SK-N-SH treated with all-trans-retinoic acid at 6 μM for 48 hours (cell line): ENCODE measurements at regions not wholly inside any gene's neighbourhood (a gene's known extent, or its start where the extent isn't known, plus 50 kb on each side); places are given as distances from the start of the nearest gene placed in this dataset.

Experiments
- ATAC-seq: fragments of 200-7000 bp; cut with Tn5 transposase; 3 replicates; pipeline ENCODE4 v1.9.1; 2020; ENCODE audit warnings: mild to moderate bottlenecking, moderate library complexity
- ARNTL ChIP-seq: fragments of 450-650 bp; formaldehyde crosslinking; IDR thresholded peaks from 2 replicates; pipeline ENCODE4 v1.5.0; 2020; ENCODE audit warnings: low read depth, mild to moderate bottlenecking, moderate library complexity, borderline replicate concordance
- BACH2 ChIP-seq: fragments of 250-450 bp; sonication (Bioruptor Pico); IDR thresholded peaks from 2 replicates; pipeline ENCODE4 v1.9.0; 2021; ENCODE audit warnings: mild to moderate bottlenecking, borderline replicate concordance
- CSDC2 ChIP-seq: fragments of 250-450 bp; sonication (Bioruptor Pico); IDR thresholded peaks from 2 replicates; pipeline ENCODE4 v1.5.0; 2020; ENCODE audit warnings: mild to moderate bottlenecking, moderate library complexity
- CSRNP3 ChIP-seq: fragments of 250-450 bp; sonication (Bioruptor Pico); IDR thresholded peaks from 2 replicates; pipeline ENCODE4 v1.5.1; 2021; ENCODE audit warnings: mild to moderate bottlenecking, moderate library complexity
- ESRRG ChIP-seq: fragments of 250-450 bp; sonication (Bioruptor Pico); IDR thresholded peaks from 2 replicates; pipeline ENCODE4 v1.6.1; 2021; ENCODE audit warnings: mild to moderate bottlenecking
- GLIS3 ChIP-seq: fragments of 250-450 bp; sonication (Bioruptor Pico); IDR thresholded peaks from 2 replicates; pipeline ENCODE4 v1.5.0; 2020; ENCODE audit warnings: mild to moderate bottlenecking, moderate library complexity
- ISL1 ChIP-seq: fragments of 250-450 bp; sonication (Bioruptor Pico); IDR thresholded peaks from 2 replicates; pipeline ENCODE4 v2.1.2; 2022; ENCODE audit warnings: mild to moderate bottlenecking, moderate library complexity
- OSR1 ChIP-seq: fragments of 250-450 bp; sonication (Bioruptor Pico); IDR thresholded peaks from 2 replicates; pipeline ENCODE4 v1.8.0; 2022; ENCODE audit warnings: moderate library complexity, mild to moderate bottlenecking, inconsistent platforms
- PPARA ChIP-seq: fragments of 250-450 bp; sonication (Bioruptor Pico); IDR thresholded peaks from 2 replicates; pipeline ENCODE4 v1.5.0; 2020; ENCODE audit warnings: mild to moderate bottlenecking, borderline replicate concordance
- RARB ChIP-seq: fragments of 250-450 bp; sonication (Bioruptor Pico); IDR thresholded peaks from 2 replicates; pipeline ENCODE4 v1.8.0; 2021; ENCODE audit warnings: mild to moderate bottlenecking, moderate library complexity
- SNAI2 ChIP-seq: fragments of 250-450 bp; sonication (Bioruptor Pico); IDR thresholded peaks from 2 replicates; pipeline ENCODE4 v1.5.0; 2020; ENCODE audit warnings: mild to moderate bottlenecking, moderate library complexity
- TCF4 ChIP-seq: fragments of 250-450 bp; sonication (Bioruptor Pico); IDR thresholded peaks from 2 replicates; pipeline ENCODE4 v1.8.0; 2021; ENCODE audit warnings: mild to moderate bottlenecking, moderate library complexity, borderline replicate concordance
- TOX ChIP-seq: fragments of 250-450 bp; sonication (Bioruptor Pico); IDR thresholded peaks from 2 replicates; pipeline ENCODE4 v1.8.0; 2021; ENCODE audit warnings: mild to moderate bottlenecking, moderate library complexity, borderline replicate concordance
- ZC3H10 ChIP-seq: fragments of 250-450 bp; sonication (Bioruptor Pico); IDR thresholded peaks from 2 replicates; pipeline ENCODE4 v1.5.1; 2021; ENCODE audit warnings: mild to moderate bottlenecking, moderate library complexity
- ZFP3 ChIP-seq: fragments of 250-450 bp; sonication (Bioruptor Pico); IDR thresholded peaks from 2 replicates; pipeline ENCODE4 v1.5.0; 2020; ENCODE audit warnings: mild to moderate bottlenecking, moderate library complexity
- ZFP30 ChIP-seq: fragments of 450-650 bp; formaldehyde crosslinking; IDR thresholded peaks from 2 replicates; pipeline ENCODE4 v1.5.0; 2022; ENCODE audit warnings: mild to moderate bottlenecking, moderate library complexity
- ZNF565 ChIP-seq: fragments of 450-650 bp; formaldehyde crosslinking; conservative IDR thresholded peaks from 2 replicates; pipeline ENCODE4 v1.5.0; 2020; ENCODE audit warnings: low read depth, mild to moderate bottlenecking, moderate library complexity
- ZNF70 ChIP-seq: fragments of 450-650 bp; formaldehyde crosslinking; IDR thresholded peaks from 2 replicates; pipeline ENCODE4 v1.5.0; 2020; ENCODE audit warnings: mild to moderate bottlenecking, moderate library complexity
- ZNF8 ChIP-seq: fragments of 450-650 bp; formaldehyde crosslinking; IDR thresholded peaks from 2 replicates; pipeline ENCODE4 v1.5.0; 2020; ENCODE audit warnings: mild to moderate bottlenecking, moderate library complexity
- TF ChIP-seq, protein P1 (sequence below): fragments of 250-450 bp; sonication (Bioruptor Pico); IDR thresholded peaks from 2 replicates; pipeline ENCODE4 v1.8.0; 2020; ENCODE audit warnings: mild to moderate bottlenecking, moderate library complexity, borderline replicate concordance
- TF ChIP-seq, protein P2 (sequence below): fragments of 250-450 bp; sonication (Bioruptor Pico); IDR thresholded peaks from 2 replicates; pipeline ENCODE4 v1.5.0; 2020; ENCODE audit warnings: mild to moderate bottlenecking, moderate library complexity
- TF ChIP-seq, protein P3 (sequence below): fragments of 250-450 bp; sonication (Bioruptor Pico); IDR thresholded peaks from 2 replicates; pipeline ENCODE4 v1.8.0; 2021; ENCODE audit warnings: low read depth, mild to moderate bottlenecking, moderate library complexity, borderline replicate concordance

GRCh38 chr1:47676311-47677054 is 238.6 kb downstream of the FOXD2 start:
- no peak for ATAC-seq
- TF ChIP-seq GLIS3 (CRISPR knock-in tag) (no peak), TCF4 (no peak), ZNF70 (CRISPR knock-in tag) (no peak), OSR1 (CRISPR knock-in tag) (no peak), RARB (CRISPR knock-in tag) (no peak), ISL1 (CRISPR knock-in tag) (no peak), ZNF565 (CRISPR knock-in tag) (no peak), ARNTL (CRISPR knock-in tag) (no peak), ZFP3 (no peak), PPARA (CRISPR knock-in tag) (no peak), SNAI2 (CRISPR knock-in tag) (no peak), BACH2 (CRISPR knock-in tag) (no peak)
- TF ChIP-seq, protein P1, sequence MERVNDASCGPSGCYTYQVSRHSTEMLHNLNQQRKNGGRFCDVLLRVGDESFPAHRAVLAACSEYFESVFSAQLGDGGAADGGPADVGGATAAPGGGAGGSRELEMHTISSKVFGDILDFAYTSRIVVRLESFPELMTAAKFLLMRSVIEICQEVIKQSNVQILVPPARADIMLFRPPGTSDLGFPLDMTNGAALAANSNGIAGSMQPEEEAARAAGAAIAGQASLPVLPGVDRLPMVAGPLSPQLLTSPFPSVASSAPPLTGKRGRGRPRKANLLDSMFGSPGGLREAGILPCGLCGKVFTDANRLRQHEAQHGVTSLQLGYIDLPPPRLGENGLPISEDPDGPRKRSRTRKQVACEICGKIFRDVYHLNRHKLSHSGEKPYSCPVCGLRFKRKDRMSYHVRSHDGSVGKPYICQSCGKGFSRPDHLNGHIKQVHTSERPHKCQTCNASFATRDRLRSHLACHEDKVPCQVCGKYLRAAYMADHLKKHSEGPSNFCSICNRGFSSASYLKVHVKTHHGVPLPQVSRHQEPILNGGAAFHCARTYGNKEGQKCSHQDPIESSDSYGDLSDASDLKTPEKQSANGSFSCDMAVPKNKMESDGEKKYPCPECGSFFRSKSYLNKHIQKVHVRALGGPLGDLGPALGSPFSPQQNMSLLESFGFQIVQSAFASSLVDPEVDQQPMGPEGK (CRISPR knock-in tag) = no peak

GRCh38 chr1:47677241-47677940 is 239.5 kb downstream of the FOXD2 start:
- no peak for ATAC-seq
- TF ChIP-seq GLIS3 (CRISPR knock-in tag) (no peak), ZNF8 (CRISPR knock-in tag) (no peak), ZC3H10 (CRISPR knock-in tag) (no peak), OSR1 (CRISPR knock-in tag) (no peak), ZFP3 (no peak), BACH2 (CRISPR knock-in tag) (no peak), ESRRG (CRISPR knock-in tag) (no peak), ISL1 (CRISPR knock-in tag) (no peak), TOX (no peak), CSRNP3 (CRISPR knock-in tag) (no peak)
- TF ChIP-seq, protein P1 (CRISPR knock-in tag) = no peak

- ATAC-seq = no peak
- TF ChIP-seq CSRNP3 (CRISPR knock-in tag) (no peak), BACH2 (CRISPR knock-in tag) (no peak), CSDC2 (CRISPR knock-in tag) (no peak), GLIS3 (CRISPR knock-in tag) (no peak), ZNF8 (CRISPR knock-in tag) (no peak), ZNF565 (CRISPR knock-in tag) (no peak), ISL1 (CRISPR knock-in tag) (no peak), TOX (no peak), ARNTL (CRISPR knock-in tag) (no peak), ZFP30 (CRISPR knock-in tag) (no peak), ESRRG (CRISPR knock-in tag) (no peak), ZNF70 (CRISPR knock-in tag) (no peak)
- TF ChIP-seq, protein P2, sequence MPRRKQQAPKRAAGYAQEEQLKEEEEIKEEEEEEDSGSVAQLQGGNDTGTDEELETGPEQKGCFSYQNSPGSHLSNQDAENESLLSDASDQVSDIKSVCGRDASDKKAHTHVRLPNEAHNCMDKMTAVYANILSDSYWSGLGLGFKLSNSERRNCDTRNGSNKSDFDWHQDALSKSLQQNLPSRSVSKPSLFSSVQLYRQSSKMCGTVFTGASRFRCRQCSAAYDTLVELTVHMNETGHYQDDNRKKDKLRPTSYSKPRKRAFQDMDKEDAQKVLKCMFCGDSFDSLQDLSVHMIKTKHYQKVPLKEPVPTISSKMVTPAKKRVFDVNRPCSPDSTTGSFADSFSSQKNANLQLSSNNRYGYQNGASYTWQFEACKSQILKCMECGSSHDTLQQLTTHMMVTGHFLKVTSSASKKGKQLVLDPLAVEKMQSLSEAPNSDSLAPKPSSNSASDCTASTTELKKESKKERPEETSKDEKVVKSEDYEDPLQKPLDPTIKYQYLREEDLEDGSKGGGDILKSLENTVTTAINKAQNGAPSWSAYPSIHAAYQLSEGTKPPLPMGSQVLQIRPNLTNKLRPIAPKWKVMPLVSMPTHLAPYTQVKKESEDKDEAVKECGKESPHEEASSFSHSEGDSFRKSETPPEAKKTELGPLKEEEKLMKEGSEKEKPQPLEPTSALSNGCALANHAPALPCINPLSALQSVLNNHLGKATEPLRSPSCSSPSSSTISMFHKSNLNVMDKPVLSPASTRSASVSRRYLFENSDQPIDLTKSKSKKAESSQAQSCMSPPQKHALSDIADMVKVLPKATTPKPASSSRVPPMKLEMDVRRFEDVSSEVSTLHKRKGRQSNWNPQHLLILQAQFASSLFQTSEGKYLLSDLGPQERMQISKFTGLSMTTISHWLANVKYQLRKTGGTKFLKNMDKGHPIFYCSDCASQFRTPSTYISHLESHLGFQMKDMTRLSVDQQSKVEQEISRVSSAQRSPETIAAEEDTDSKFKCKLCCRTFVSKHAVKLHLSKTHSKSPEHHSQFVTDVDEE = no peak
- TF ChIP-seq, protein P3, sequence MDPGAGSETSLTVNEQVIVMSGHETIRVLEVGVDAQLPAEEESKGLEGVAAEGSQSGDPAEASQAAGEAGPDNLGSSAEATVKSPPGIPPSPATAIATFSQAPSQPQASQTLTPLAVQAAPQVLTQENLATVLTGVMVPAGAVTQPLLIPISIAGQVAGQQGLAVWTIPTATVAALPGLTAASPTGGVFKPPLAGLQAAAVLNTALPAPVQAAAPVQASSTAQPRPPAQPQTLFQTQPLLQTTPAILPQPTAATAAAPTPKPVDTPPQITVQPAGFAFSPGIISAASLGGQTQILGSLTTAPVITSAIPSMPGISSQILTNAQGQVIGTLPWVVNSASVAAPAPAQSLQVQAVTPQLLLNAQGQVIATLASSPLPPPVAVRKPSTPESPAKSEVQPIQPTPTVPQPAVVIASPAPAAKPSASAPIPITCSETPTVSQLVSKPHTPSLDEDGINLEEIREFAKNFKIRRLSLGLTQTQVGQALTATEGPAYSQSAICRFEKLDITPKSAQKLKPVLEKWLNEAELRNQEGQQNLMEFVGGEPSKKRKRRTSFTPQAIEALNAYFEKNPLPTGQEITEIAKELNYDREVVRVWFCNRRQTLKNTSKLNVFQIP (CRISPR knock-in tag) = no peak
- TF ChIP-seq, protein P1 (CRISPR knock-in tag) = no peak
Observed at GRCh38 chr1:47678464-47678980, 240.7 kb downstream of the FOXD2 start.
